HG03460 (cell line): ENCODE measurements at regions not wholly inside any gene's neighbourhood (a gene's known extent, or its start where the extent isn't known, plus 50 kb on each side); places are given as distances from the start of the nearest gene placed in this dataset.

Experiments used
- ATAC-seq: cut with Tn5 transposase; IDR thresholded peaks from one replicate; pipeline ENCODE4 v1.9.1; 2021; ENCODE audit not compliant: unreplicated experiment

DNA sequence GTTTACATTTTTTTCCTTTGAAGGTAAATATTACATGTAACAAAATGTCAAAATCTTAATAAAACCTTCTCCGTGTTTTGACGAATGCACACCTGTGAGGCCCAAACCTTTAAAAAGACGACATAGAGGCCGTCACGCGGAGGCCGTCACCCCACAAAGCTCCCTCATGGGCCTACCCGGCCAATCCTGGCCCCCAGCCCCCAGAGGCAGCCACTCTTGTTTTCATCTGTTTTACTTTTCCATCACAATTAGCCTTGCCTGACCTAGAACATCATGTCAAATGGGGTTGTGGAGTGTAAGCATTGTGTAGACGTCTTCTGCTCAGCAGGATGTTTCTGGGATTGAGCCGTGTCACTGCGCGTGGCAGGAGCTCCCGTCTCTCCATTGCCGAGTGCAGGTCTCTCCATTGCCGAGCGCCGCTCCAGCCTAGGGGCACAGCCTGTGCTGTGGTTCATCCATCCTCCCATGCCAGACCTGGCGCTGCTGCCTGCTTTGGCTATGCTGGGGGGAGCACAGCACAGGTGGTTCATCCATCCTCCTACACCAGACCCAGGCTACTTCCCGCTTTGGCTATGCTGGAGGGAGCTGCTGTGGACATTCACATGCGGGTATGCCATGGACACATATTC lies 52.2 kb upstream of the IRX4 start:
- ATAC-seq, result no peak

DNA sequence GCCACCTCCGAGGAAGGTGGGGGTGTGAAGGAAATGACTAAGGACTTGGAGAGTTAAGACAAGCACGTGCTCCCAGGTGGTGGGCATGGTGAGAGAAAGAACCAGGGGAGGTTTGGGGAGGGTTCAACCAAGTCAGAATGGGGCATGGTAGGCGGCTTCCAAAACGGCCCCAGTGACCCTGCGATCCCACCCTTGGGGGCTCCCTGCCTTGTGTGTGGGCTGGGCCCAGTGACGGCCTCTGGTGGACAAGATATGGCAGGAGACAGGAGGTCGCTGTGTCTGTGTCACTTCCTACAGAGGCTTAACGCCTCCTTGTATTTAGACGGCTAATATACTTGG lies 51.3 kb upstream of the IRX4 start:
- ATAC-seq, result no peak

DNA sequence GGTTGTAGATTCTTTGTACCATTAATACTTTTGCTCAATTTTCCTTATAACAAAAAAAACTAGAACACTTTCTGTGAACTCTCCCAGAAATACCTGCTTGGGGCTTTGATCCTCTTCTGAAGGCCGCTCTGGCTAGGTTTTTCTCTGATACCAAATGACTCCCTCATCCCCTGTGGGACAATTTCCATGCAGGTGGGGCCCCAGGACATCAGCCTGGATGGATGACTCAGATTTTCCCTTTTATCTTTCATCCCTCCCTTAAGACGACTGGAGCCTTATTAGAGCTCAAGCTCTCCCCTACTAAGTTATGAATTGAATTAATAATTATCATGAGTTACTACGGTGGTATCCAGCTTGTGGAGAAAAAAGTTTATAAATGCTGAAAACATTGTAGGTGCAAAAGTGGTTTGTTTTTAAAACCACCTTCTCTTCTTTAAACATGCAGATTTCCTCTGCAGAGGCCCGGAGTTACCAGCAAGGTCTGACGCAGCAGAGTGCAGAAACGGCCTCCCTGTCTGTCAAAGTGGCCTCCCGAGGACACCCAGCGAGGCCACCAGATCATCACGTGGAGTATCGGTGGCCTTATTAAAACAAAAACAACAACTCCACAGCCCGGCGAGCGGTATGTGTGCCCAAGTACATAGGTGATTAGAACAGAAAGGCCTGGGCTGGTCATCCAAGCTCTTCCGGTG lies 50.8 kb upstream of the IRX4 start:
- ATAC-seq, result no peak
